ENCODE measurements at regions not wholly inside any gene's neighbourhood (a gene's known extent, or its start where the extent isn't known, plus 50 kb on each side); places are given as distances from the start of the nearest gene placed in this dataset.

DNA sequence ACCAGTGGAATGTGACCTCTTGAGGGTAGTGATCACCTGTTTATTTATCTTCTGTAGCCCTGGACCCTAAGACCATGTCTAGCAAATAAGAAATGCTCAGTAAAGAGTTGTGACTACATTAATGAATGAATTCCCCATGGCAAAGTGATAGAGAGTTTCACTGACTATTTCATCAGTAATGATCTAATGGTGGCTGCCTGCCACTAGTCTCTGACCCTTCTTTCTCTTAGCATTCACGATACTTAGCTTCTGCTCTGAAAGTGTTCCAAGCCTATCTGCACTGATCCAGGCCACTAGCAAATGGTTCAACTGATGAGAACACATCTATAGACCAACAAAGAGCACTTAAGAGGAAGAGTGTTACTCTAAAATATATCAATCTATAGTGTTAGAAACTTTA, 50.0 kb upstream of the RASGEF1B start:
- H3K9me3 ChIP-seq (ENCODE audit: control insufficient read depth, low read depth, low read length) = no peaks in the 10 kb centered on the region
- H3K4me3 ChIP-seq (ENCODE audit: control insufficient read depth in 2 of 3, extremely low read depth in 1 of 3, insufficient read depth in 2 of 3, low read depth in 1 of 3, low read length in 3 of 3) = no peak overlapping the region
- no peak overlapping the region for H2AFZ ChIP-seq (ENCODE audit: control insufficient read depth, low read length)
- no peak overlapping the region for H3K9ac ChIP-seq (ENCODE audit: control insufficient read depth, extremely low read depth, insufficient read depth, low read length)
- FAIRE-seq = no peak
- TF ChIP-seq, protein P1, sequence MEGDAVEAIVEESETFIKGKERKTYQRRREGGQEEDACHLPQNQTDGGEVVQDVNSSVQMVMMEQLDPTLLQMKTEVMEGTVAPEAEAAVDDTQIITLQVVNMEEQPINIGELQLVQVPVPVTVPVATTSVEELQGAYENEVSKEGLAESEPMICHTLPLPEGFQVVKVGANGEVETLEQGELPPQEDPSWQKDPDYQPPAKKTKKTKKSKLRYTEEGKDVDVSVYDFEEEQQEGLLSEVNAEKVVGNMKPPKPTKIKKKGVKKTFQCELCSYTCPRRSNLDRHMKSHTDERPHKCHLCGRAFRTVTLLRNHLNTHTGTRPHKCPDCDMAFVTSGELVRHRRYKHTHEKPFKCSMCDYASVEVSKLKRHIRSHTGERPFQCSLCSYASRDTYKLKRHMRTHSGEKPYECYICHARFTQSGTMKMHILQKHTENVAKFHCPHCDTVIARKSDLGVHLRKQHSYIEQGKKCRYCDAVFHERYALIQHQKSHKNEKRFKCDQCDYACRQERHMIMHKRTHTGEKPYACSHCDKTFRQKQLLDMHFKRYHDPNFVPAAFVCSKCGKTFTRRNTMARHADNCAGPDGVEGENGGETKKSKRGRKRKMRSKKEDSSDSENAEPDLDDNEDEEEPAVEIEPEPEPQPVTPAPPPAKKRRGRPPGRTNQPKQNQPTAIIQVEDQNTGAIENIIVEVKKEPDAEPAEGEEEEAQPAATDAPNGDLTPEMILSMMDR (optimal IDR thresholded peaks at IDR 0.05 in 1 of 3, IDR thresholded peaks at IDR 0.05 in 1 of 3, conservative IDR thresholded peaks at IDR 0.05 in 1 of 3; ENCODE audit: extremely low read depth in 1 of 3, insufficient read depth in 2 of 3, low read length in 3 of 3) = no peak
- TF ChIP-seq EZH2 (IDR thresholded peaks at IDR 0.05; ENCODE audit: low read length) = no peak
- H3K9me1 ChIP-seq (ENCODE audit: control insufficient read depth, extremely low read depth, insufficient read depth, low read length) = no peaks in the 10 kb centered on the region
- no peaks in the 10 kb centered on the region for H3K36me3 ChIP-seq (ENCODE audit: control insufficient read depth in 2 of 2, extremely low read depth in 1 of 2, insufficient read depth in 2 of 2, low read length in 2 of 2)
- dilution Hi-C loops (cut with MboI; ENCODE audit: extremely low pct_ligation_motif_present, low sequenced_read_pairs) = no loop called here
- no peak for DNase-seq (ENCODE audit: low read depth, low spot score)
- H3K27me3 ChIP-seq (ENCODE audit: control insufficient read depth, extremely low read depth, insufficient read depth, low read length) = no peaks in the 10 kb centered on the region
- H3K4me2 ChIP-seq (ENCODE audit: control insufficient read depth, extremely low read depth, insufficient read depth, low read depth, low read length) = no peak overlapping the region
- no peak overlapping the region for H3K27ac ChIP-seq (ENCODE audit: control insufficient read depth, insufficient read depth, low read length)
- no peaks in the 10 kb centered on the region for H3K4me1 ChIP-seq (ENCODE audit: control insufficient read depth, extremely low read depth, insufficient read depth, low read length)
- no peaks in the 10 kb centered on the region for H3K79me2 ChIP-seq (ENCODE audit: control insufficient read depth, insufficient read depth, low read length)
- no peaks in the 10 kb centered on the region for H4K20me1 ChIP-seq (ENCODE audit: control insufficient read depth, extremely low read depth, insufficient read depth, low read length)

Small RNAs in the stretch of these regions (small RNA-seq; reads per million reads assigned to genes)
- gene RF00322 (ENCODE audit: insufficient read length in 3 of 3, low read depth in 3 of 3, low replicate concordance in 1 of 3) (0 reads per million in 3 experiments), gene RNU6-499P (ENCODE audit: insufficient read length in 3 of 3, low read depth in 3 of 3, low replicate concordance in 1 of 3) (0 reads per million in 3 experiments)

Data from keratinocyte (primary cell).